ENCODE measurements at regions not wholly inside any gene's neighbourhood (a gene's known extent, or its start where the extent isn't known, plus 50 kb on each side); places are given as distances from the start of the nearest gene placed in this dataset.
"Not testable (repeated sequence)": the region's sequence is repeated elsewhere in the genome, so short reads cannot be mapped to it uniquely, and the experiment has no call there.

DNA sequence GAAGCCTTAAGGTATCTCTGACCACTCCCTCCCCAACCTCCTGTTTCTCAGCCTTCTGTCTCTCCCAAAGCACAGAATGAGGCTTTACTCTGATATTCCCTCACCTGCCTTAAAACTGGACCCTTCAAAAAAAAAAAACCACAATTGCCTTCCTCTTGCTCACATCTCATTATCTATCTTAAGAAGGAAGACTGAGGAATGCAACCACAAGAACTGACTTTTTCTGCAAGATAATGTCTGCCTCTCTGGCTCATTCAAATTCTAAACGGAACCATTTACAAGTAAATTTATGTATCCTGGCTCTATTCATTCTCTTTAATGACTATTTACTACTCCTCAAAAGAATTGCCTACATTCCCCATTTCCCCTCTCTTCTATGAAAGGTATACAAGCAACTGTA is 545.5 kb upstream of the HTR2C start:
- no peaks in the 10 kb centered on the region for H3K27me3 ChIP-seq (ENCODE audit: control insufficient read depth, insufficient read depth, low read length, poor library complexity, severe bottlenecking)
- 0 to 11% methylated on average over 1 of the region's 1 CpG for WGBS, 2 experiments
- H3K27ac ChIP-seq (ENCODE audit: insufficient read depth, low read depth, low read length, poor library complexity, severe bottlenecking), result no peak overlapping the region
- no peak overlapping the region for H3K4me3 ChIP-seq (ENCODE audit: insufficient read depth, low read depth, low read length)
- H3K9me3 ChIP-seq (ENCODE audit: control insufficient read depth, low read length), result no peaks in the 10 kb centered on the region
- H3K36me3 ChIP-seq (ENCODE audit: control insufficient read depth, insufficient read depth, low read length), result no peaks in the 10 kb centered on the region
- no peaks in the 10 kb centered on the region for H3K4me1 ChIP-seq (ENCODE audit: control insufficient read depth, insufficient read depth, low read length)

DNA sequence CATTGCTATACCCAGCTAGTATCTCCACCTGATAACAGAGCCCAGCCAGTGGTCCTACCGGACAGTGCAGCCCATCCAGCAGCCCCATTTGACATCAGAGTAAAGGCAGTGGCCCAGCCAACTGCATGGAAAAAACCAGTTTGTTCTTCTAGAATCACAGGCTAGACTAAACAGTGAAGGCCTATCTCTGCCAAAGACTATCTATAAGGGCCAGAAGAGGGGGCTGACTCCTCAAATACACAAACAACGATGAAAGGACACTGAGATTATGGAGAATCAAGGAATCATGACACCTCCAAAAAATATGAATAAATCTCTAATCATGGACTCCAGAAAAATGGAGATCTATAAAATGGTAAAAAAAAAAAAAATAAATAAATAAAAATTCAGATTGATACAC is 546.4 kb upstream of the HTR2C start:
- no peaks in the 10 kb centered on the region for H3K36me3 ChIP-seq (ENCODE audit: control insufficient read depth, insufficient read depth, low read length)
- H3K27ac ChIP-seq (ENCODE audit: insufficient read depth, low read depth, low read length, poor library complexity, severe bottlenecking), result no peak overlapping the region
- no peak overlapping the region for H3K4me3 ChIP-seq (ENCODE audit: insufficient read depth, low read depth, low read length)
- H3K4me1 ChIP-seq (ENCODE audit: control insufficient read depth, insufficient read depth, low read length), result no peaks in the 10 kb centered on the region
- no peaks in the 10 kb centered on the region for H3K27me3 ChIP-seq (ENCODE audit: control insufficient read depth, insufficient read depth, low read length, poor library complexity, severe bottlenecking)
- WGBS, 2 experiments, result 89 to 90% methylated on average over 1 of the region's 2 CpGs
- H3K9me3 ChIP-seq (ENCODE audit: control insufficient read depth, low read length), result no peaks in the 10 kb centered on the region

DNA sequence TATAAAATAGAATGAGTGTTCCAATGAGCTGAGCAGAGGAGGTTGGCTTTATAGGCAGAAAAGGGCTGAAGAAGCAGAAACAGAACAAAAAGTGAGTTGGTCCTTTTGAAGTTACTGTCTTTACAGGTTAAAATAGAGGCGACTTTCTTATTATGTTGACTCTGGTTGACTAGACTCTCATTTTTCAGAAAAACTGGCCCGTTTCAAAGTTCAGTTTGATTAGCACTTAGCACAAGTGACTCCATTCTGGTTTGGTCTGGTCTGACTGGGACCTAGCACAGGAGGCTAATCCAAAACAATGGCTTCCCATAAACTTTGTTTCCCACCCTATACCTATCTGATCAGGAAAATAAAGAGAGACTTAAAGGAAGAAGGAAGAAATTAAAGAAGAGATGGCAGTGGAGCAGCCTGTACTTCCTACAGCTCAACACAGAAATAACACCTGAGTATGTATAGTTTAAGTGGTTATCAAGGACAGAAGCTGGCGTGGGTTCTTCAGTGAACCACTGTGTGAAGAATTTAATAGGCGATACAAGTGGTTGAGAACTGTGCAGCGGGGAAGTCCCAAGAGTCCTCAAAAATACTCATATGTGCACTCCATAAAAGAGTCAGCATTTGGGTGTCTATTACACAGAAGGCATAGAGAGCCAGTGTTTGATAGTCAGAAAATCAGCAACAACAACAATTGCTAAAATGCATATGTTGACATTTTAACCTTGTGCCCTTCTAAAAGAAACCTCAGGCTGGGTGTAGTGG is 554.8 kb upstream of the HTR2C start:
- Histone ChIP-seq H3K9me3 (ENCODE audit: control insufficient read depth, low read length) (no peaks in the 10 kb centered on the region), H3K27ac (ENCODE audit: insufficient read depth, low read depth, low read length, poor library complexity, severe bottlenecking) (no peak overlapping the region), H3K4me3 (ENCODE audit: insufficient read depth, low read depth, low read length) (no peak overlapping the region), H3K27me3 (ENCODE audit: control insufficient read depth, insufficient read depth, low read length, poor library complexity, severe bottlenecking) (no peaks in the 10 kb centered on the region), H3K4me1 (ENCODE audit: control insufficient read depth, insufficient read depth, low read length) (no peaks in the 10 kb centered on the region), H3K36me3 (ENCODE audit: control insufficient read depth, insufficient read depth, low read length) (no peaks in the 10 kb centered on the region)
- WGBS, 2 experiments, result 93 to 100% methylated on average over 5 of the region's 5 CpGs

DNA sequence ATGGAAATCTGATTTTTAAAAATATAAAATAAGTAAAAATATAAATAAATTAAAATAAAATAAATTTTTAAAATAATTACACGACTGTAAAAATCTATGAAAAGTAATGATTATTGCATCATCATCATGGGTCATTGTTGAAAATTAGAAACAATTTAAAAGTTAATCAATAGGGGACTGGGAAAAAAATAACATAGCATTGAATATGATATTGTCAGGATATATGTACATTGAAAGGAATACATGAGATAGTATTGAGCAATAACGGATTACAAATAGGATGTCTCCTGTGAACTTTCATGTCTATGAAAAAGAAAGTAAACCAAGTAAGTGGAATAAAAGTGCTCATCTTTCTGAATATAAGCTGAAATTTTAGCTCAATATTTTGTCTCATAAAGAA is 566.8 kb upstream of the HTR2C start:
- no peak overlapping the region for H3K27ac ChIP-seq (ENCODE audit: insufficient read depth, low read depth, low read length, poor library complexity, severe bottlenecking)

DNA sequence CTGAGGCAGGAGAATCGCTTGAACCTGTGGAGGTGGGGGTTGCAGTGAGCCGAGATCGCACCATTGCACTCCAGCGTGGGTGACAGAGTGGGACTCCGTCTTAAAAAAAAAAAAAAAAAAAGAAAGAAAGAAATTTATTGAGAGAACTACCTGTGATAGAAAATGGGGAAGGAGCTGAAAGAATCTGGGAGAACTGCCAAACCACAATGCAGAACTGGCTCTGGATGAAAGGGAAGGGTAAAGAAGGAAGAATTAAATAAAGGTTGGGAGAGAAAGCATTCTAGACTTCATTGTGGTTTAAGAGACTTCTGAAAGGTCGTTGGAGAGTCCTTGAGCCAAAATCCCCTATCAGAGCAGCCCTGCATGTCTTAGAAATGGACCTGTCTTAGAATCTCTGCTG is 567.9 kb upstream of the HTR2C start:
- no peak overlapping the region for H3K4me3 ChIP-seq (ENCODE audit: insufficient read depth, low read depth, low read length)
- no peaks in the 10 kb centered on the region for H3K9me3 ChIP-seq (ENCODE audit: control insufficient read depth, low read length)
- 89 to 93% methylated on average over 6 of the region's 6 CpGs for WGBS, 2 experiments
- H3K27me3 ChIP-seq (ENCODE audit: control insufficient read depth, insufficient read depth, low read length, poor library complexity, severe bottlenecking), result no peaks in the 10 kb centered on the region
- no peak overlapping the region for H3K27ac ChIP-seq (ENCODE audit: insufficient read depth, low read depth, low read length, poor library complexity, severe bottlenecking)
- no peaks in the 10 kb centered on the region for H3K4me1 ChIP-seq (ENCODE audit: control insufficient read depth, insufficient read depth, low read length)
- no peaks in the 10 kb centered on the region for H3K36me3 ChIP-seq (ENCODE audit: control insufficient read depth, insufficient read depth, low read length)

More for the DNA sequence above, 566.8 kb upstream of the HTR2C start:
- WGBS, 2 experiments, result 93 to 100% methylated on average over 1 of the region's 2 CpGs
- Histone ChIP-seq H3K36me3 (ENCODE audit: control insufficient read depth, insufficient read depth, low read length) (no peaks in the 10 kb centered on the region), H3K9me3 (ENCODE audit: control insufficient read depth, low read length) (no peaks in the 10 kb centered on the region), H3K4me3 (ENCODE audit: insufficient read depth, low read depth, low read length) (no peak overlapping the region), H3K4me1 (ENCODE audit: control insufficient read depth, insufficient read depth, low read length) (no peaks in the 10 kb centered on the region), H3K27me3 (ENCODE audit: control insufficient read depth, insufficient read depth, low read length, poor library complexity, severe bottlenecking) (no peaks in the 10 kb centered on the region)

DNA sequence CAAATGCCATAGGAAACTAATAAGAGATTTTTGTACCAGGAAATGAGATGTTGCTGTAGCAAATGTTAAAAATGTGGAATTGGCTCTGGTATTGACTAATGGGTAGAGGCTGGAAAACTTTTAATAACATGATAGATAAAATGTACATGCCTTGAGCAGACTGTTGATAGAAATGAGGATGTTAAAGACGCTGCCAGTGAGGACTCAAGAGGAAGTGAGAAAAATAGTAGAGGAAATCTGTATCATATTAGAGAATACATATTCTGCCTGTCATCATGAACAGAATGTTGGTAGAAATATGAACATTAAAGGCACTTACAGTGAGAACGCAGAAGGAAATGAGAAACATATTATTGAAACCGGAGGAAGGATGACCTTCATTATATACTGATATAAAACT is 577.2 kb upstream of the HTR2C start:
- H3K27ac ChIP-seq (ENCODE audit: insufficient read depth, low read depth, low read length, poor library complexity, severe bottlenecking), result no peak overlapping the region
- no peak overlapping the region for H3K4me3 ChIP-seq (ENCODE audit: insufficient read depth, low read depth, low read length)
- WGBS, 2 experiments, result 94% methylated on average over 2 of the region's 3 CpGs; no CpG with 5 or more reads in 1 of the 2 experiments
- H3K27me3 ChIP-seq (ENCODE audit: control insufficient read depth, insufficient read depth, low read length, poor library complexity, severe bottlenecking), result no peaks in the 10 kb centered on the region
- H3K36me3 ChIP-seq (ENCODE audit: control insufficient read depth, insufficient read depth, low read length), result no peaks in the 10 kb centered on the region
- no peaks in the 10 kb centered on the region for H3K4me1 ChIP-seq (ENCODE audit: control insufficient read depth, insufficient read depth, low read length)
- no peaks in the 10 kb centered on the region for H3K9me3 ChIP-seq (ENCODE audit: control insufficient read depth, low read length)

DNA sequence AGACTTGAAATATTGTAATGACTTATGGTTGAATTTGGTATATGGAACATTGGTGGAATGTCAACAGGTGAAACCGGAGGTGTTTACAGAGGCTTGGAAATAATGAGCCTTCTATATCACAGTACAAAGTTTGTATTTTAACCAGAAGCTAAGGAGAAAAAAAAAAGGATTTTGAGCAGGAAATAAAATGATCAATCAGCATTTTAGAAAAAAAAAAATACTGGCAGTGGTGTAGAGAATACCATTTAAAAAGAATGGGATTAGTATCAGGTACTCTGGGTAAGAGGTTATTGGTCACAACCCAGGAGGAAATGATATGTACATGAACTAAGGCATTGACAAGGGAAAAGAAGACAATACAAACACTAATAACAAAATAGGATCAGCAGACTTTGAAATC is 587.1 kb upstream of the HTR2C start:
- Histone ChIP-seq H3K27ac (ENCODE audit: insufficient read depth, low read depth, low read length, poor library complexity, severe bottlenecking) (no peak overlapping the region), H3K4me3 (ENCODE audit: insufficient read depth, low read depth, low read length) (no peak overlapping the region), H3K4me1 (ENCODE audit: control insufficient read depth, insufficient read depth, low read length) (no peaks in the 10 kb centered on the region), H3K27me3 (ENCODE audit: control insufficient read depth, insufficient read depth, low read length, poor library complexity, severe bottlenecking) (no peaks in the 10 kb centered on the region), H3K36me3 (ENCODE audit: control insufficient read depth, insufficient read depth, low read length) (no peaks in the 10 kb centered on the region), H3K9me3 (ENCODE audit: control insufficient read depth, low read length) (no peaks in the 10 kb centered on the region)
- 100% methylated on average over 1 of the region's 1 CpG; no CpG with 5 or more reads in 1 of the 2 experiments for WGBS, 2 experiments

DNA sequence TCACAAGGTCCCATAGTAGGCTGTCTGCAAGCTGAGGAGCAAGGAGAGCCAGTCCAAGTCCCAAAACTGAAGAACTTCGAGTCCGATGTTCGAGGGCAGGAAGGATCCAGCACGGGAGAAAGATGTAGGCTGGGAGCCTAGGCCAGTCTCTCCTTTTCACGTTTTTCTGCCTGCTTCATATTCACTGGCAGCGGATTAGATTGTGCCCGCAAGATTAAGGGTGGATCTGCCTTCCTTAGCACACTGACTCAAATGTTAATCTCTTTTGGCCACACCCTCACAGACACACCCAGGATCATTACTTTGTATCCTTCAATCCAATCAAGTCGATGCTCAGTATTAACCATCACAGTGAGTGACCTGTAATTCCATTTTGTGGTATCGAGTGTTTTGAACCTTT is 592.2 kb upstream of the HTR2C start:
- 45 to 50% methylated on average over 9 of the region's 9 CpGs for WGBS, 2 experiments
- not testable (repeated sequence) for H3K27me3 ChIP-seq (ENCODE audit: control insufficient read depth, insufficient read depth, low read length, poor library complexity, severe bottlenecking); H3K36me3 ChIP-seq (ENCODE audit: control insufficient read depth, insufficient read depth, low read length); H3K9me3 ChIP-seq (ENCODE audit: control insufficient read depth, low read length); H3K27ac ChIP-seq (ENCODE audit: insufficient read depth, low read depth, low read length, poor library complexity, severe bottlenecking); H3K4me3 ChIP-seq (ENCODE audit: insufficient read depth, low read depth, low read length); H3K4me1 ChIP-seq (ENCODE audit: control insufficient read depth, insufficient read depth, low read length)

DNA sequence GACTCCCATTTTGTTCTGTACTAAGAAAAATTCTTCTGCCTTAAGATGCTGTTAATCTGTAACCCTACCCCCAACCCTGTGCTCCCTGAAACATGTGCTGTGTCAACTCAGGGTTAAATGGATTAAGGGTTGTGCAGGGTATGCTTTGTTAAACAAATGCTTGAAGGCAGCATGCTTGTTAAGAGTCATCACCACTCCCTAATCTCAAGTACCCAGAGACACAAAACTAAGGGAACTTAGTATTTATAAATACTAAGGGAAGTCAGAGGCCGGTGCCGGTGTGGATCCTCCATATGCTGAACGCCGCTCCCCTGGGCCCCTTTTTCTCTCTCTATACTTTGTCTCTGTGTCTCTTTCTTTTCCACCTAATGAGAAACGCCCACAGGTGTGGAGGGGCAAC is 593.2 kb upstream of the HTR2C start:
- H3K4me1 ChIP-seq (ENCODE audit: control insufficient read depth, insufficient read depth, low read length); H3K27ac ChIP-seq (ENCODE audit: insufficient read depth, low read depth, low read length, poor library complexity, severe bottlenecking); H3K27me3 ChIP-seq (ENCODE audit: control insufficient read depth, insufficient read depth, low read length, poor library complexity, severe bottlenecking); H3K36me3 ChIP-seq (ENCODE audit: control insufficient read depth, insufficient read depth, low read length); H3K9me3 ChIP-seq (ENCODE audit: control insufficient read depth, low read length); H3K4me3 ChIP-seq (ENCODE audit: insufficient read depth, low read depth, low read length): not testable (repeated sequence)
- WGBS, 2 experiments, result 3 to 5% methylated on average over 5 of the region's 5 CpGs

DNA sequence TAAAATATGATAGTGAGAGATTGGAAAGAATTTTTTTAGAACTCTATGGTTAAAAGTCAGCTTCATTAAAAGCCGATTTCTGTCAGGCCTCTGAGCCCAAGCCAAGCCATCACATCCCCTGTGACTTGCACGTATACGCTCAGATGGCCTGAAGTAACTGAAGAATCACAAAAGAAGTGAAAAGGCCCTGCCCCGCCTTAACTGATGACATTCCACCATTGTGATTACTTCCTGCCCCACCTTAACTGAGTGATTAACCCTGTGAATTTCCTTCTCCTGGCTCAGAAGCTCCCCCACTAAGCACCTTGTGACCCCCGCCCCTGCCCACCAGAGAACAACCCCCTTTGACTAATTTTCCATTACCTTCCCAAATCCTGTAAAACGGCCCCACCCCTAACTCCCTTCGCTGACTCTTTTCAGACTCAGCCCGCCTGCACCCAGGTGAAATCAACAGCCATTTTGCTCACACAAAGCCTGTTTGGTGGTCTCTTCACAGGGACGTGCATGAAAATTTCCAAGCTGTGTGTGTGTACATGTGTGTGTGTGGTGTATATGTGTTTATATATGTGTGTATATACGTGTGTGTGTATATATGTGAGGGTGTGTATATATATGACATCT is 595.5 kb upstream of the HTR2C start:
- not testable (repeated sequence) for H3K27ac ChIP-seq (ENCODE audit: insufficient read depth, low read depth, low read length, poor library complexity, severe bottlenecking); H3K4me1 ChIP-seq (ENCODE audit: control insufficient read depth, insufficient read depth, low read length); H3K4me3 ChIP-seq (ENCODE audit: insufficient read depth, low read depth, low read length); H3K27me3 ChIP-seq (ENCODE audit: control insufficient read depth, insufficient read depth, low read length, poor library complexity, severe bottlenecking); H3K36me3 ChIP-seq (ENCODE audit: control insufficient read depth, insufficient read depth, low read length); H3K9me3 ChIP-seq (ENCODE audit: control insufficient read depth, low read length)
- 73 to 76% methylated on average over 9 to 10 of the region's 10 CpGs for WGBS, 2 experiments

All from ectodermal cell (in vitro differentiated cells).